Neural cell (in vitro differentiated cells): ENCODE measurements at regions not wholly inside any gene's neighbourhood (a gene's known extent, or its start where the extent isn't known, plus 50 kb on each side); places are given as distances from the start of the nearest gene placed in this dataset.

Experiments
- H2AFZ ChIP-seq: fragments of 200-600, 300-800 bp; sonication (generic), shearing (Covaris generic); 2 replicates; pipeline ENCODE4 v1.6.0; 2014; ENCODE audit warnings: low read depth, mild to moderate bottlenecking, antibody characterized with exemption, low read length, moderate library complexity
- H3F3A ChIP-seq: fragments of 200-600 bp; shearing (Covaris generic); 2 replicates; pipeline ENCODE4 v1.6.1; 2016; ENCODE audit warnings: mild to moderate bottlenecking, moderate library complexity, mixed read lengths, antibody characterized with exemption, low read length; ENCODE audit not compliant: insufficient read depth, poor library complexity, severe bottlenecking
- H3K27ac ChIP-seq: fragments of 200-600, 300-800 bp; sonication (generic), shearing (Covaris generic); 2 replicates; pipeline ENCODE4 v1.5.1; 2014; ENCODE audit warnings: mild to moderate bottlenecking, low read length, moderate library complexity
- H3K27me3 ChIP-seq: fragments of 300-800, 200-600 bp; sonication (generic), shearing (Covaris generic); 2 replicates; pipeline ENCODE4 v1.6.0; 2014; ENCODE audit warnings: mild to moderate bottlenecking, low read depth, low read length, moderate library complexity; ENCODE audit not compliant: insufficient read depth
- H3K36me3 ChIP-seq: fragments of 300-800, 200-600 bp; sonication (generic), shearing (Covaris generic); 2 replicates; pipeline ENCODE4 v1.5.1; 2014; ENCODE audit warnings: mild to moderate bottlenecking, antibody characterized with exemption, low read length, moderate library complexity; ENCODE audit not compliant: insufficient read depth
- H3K4me2 ChIP-seq: fragments of 300-800, 200-600 bp; sonication (generic), shearing (Covaris generic); 2 replicates; pipeline ENCODE4 v1.6.0; 2014; ENCODE audit warnings: mild to moderate bottlenecking, low read length
- H3K4me3 ChIP-seq: fragments of 300-800, 200-600 bp; sonication (generic), shearing (Covaris generic); 2 replicates; pipeline ENCODE4 v1.5.1; 2014; ENCODE audit warnings: mild to moderate bottlenecking, low read length, moderate library complexity
- H3K79me2 ChIP-seq: fragments of 200-600 bp; shearing (Covaris generic); replicated peaks from 2 replicates; pipeline ENCODE4 v1.6.0; 2014; ENCODE audit warnings: mild to moderate bottlenecking, low read length, moderate library complexity; ENCODE audit not compliant: insufficient read depth
- H3K9ac ChIP-seq: fragments of 300-800, 200-600 bp; sonication (generic), shearing (Covaris generic); 2 replicates; pipeline ENCODE4 v1.6.1; 2016; ENCODE audit warnings: mild to moderate bottlenecking, low read length, mixed read lengths
- H3K9me2 ChIP-seq: fragments of 200-600 bp; shearing (Covaris generic); 2 replicates; pipeline ENCODE4 v1.6.1; 2016; ENCODE audit warnings: mild to moderate bottlenecking, low read length, mixed read lengths; ENCODE audit not compliant: insufficient read depth
- H3K9me3 ChIP-seq: fragments of 200-600, 300-800 bp; sonication (generic), shearing (Covaris generic); 2 replicates; pipeline ENCODE4 v1.6.1; 2016; ENCODE audit warnings: mild to moderate bottlenecking, mixed run types, low read length, moderate library complexity, mixed read lengths
- H4K20me1 ChIP-seq: fragments of 200-600 bp; shearing (Covaris generic); 2 replicates; pipeline ENCODE4 v1.6.1; 2016; ENCODE audit warnings: mild to moderate bottlenecking, mixed run types; ENCODE audit not compliant: insufficient read depth
- EP300 ChIP-seq: fragments of 450-650 bp; conservative IDR thresholded peaks from 2 replicates; pipeline ENCODE4 v1.6.1; 2014; ENCODE audit warnings: antibody characterized with exemption, mild to moderate bottlenecking, moderate library complexity; ENCODE audit not compliant: poor library complexity, severe bottlenecking
- EZH2 ChIP-seq: fragments of 200-600, 300-800 bp; shearing (Covaris generic), sonication (generic); IDR thresholded peaks from 2 replicates; pipeline ENCODE4 v1.6.1; 2014; ENCODE audit warnings: antibody characterized with exemption, low read length, borderline replicate concordance, mild to moderate bottlenecking; ENCODE audit not compliant: insufficient read depth, poor library complexity, severe bottlenecking
- MXI1 ChIP-seq: fragments of 450-650 bp; conservative IDR thresholded peaks from 2 replicates; pipeline ENCODE4 v1.6.1; 2014; ENCODE audit warnings: antibody characterized with exemption, mild to moderate bottlenecking; ENCODE audit not compliant: poor library complexity, severe bottlenecking
- POLR2AphosphoS5 ChIP-seq: IDR thresholded peaks from 2 replicates; pipeline ENCODE4 v1.6.1; 2012
- RAD21 ChIP-seq: fragments of 450-650 bp; conservative IDR thresholded peaks from 2 replicates; pipeline ENCODE4 v1.6.1; 2014; ENCODE audit warnings: antibody characterized with exemption, mild to moderate bottlenecking, moderate library complexity
- SMC3 ChIP-seq: fragments of 450-650 bp; conservative IDR thresholded peaks from 2 replicates; pipeline ENCODE4 v1.6.1; 2014; ENCODE audit warnings: antibody characterized with exemption, mild to moderate bottlenecking, moderate library complexity; ENCODE audit not compliant: poor library complexity
- TAF1 ChIP-seq: IDR thresholded peaks from 2 replicates; pipeline ENCODE4 v1.6.1; 2012; ENCODE audit warnings: low read depth
- TF ChIP-seq, protein P1 (sequence below): IDR thresholded peaks from 2 replicates; pipeline ENCODE4 v1.6.1; 2012; ENCODE audit warnings: borderline replicate concordance
- TF ChIP-seq, protein P2 (sequence below): fragments of 450-650 bp; IDR thresholded peaks from 2 replicates; pipeline ENCODE4 v1.5.1; 2014; ENCODE audit warnings: antibody characterized with exemption, mild to moderate bottlenecking, moderate library complexity; ENCODE audit not compliant: poor library complexity, severe bottlenecking

DNA sequence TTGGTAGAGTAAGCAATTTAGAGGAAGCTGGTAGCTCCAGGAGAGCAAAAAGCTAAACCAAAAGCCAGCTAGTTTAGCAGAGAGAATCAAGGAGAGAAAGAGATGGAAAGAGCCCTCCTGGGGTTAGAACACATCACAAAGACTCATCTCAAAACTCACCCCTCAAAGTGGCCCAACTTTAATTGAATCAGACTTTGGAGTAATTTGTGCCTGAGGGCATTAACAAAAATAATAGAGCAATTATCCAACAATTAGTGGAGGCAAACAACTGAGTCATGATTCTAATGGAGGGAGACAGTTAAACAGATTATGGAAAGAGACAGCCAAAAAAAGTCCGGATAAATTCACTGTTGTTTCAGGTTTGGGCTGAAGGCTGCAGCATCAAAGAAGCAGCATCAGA is 417.4 kb downstream of the KCNJ3 start:
- H3K4me3 ChIP-seq = no peak overlapping the region
- no peaks in the 10 kb centered on the region for H3K9me3 ChIP-seq
- H3K9ac ChIP-seq = no peak overlapping the region
- no peak overlapping the region for H3K27ac ChIP-seq
- H3K79me2 ChIP-seq = no peaks in the 10 kb centered on the region
- no peaks in the 10 kb centered on the region for H3K9me2 ChIP-seq
- H3F3A ChIP-seq = no peaks in the 10 kb centered on the region
- no peak overlapping the region for H2AFZ ChIP-seq
- no peak overlapping the region for H3K4me2 ChIP-seq
- TF ChIP-seq TAF1 = no peak
- TF ChIP-seq, protein P1, sequence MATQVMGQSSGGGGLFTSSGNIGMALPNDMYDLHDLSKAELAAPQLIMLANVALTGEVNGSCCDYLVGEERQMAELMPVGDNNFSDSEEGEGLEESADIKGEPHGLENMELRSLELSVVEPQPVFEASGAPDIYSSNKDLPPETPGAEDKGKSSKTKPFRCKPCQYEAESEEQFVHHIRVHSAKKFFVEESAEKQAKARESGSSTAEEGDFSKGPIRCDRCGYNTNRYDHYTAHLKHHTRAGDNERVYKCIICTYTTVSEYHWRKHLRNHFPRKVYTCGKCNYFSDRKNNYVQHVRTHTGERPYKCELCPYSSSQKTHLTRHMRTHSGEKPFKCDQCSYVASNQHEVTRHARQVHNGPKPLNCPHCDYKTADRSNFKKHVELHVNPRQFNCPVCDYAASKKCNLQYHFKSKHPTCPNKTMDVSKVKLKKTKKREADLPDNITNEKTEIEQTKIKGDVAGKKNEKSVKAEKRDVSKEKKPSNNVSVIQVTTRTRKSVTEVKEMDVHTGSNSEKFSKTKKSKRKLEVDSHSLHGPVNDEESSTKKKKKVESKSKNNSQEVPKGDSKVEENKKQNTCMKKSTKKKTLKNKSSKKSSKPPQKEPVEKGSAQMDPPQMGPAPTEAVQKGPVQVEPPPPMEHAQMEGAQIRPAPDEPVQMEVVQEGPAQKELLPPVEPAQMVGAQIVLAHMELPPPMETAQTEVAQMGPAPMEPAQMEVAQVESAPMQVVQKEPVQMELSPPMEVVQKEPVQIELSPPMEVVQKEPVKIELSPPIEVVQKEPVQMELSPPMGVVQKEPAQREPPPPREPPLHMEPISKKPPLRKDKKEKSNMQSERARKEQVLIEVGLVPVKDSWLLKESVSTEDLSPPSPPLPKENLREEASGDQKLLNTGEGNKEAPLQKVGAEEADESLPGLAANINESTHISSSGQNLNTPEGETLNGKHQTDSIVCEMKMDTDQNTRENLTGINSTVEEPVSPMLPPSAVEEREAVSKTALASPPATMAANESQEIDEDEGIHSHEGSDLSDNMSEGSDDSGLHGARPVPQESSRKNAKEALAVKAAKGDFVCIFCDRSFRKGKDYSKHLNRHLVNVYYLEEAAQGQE = no peak
- TF ChIP-seq EZH2 = no peak
- no peak for TF ChIP-seq RAD21
- no peak for TF ChIP-seq MXI1
- TF ChIP-seq POLR2AphosphoS5 = no peak
- TF ChIP-seq, protein P2, sequence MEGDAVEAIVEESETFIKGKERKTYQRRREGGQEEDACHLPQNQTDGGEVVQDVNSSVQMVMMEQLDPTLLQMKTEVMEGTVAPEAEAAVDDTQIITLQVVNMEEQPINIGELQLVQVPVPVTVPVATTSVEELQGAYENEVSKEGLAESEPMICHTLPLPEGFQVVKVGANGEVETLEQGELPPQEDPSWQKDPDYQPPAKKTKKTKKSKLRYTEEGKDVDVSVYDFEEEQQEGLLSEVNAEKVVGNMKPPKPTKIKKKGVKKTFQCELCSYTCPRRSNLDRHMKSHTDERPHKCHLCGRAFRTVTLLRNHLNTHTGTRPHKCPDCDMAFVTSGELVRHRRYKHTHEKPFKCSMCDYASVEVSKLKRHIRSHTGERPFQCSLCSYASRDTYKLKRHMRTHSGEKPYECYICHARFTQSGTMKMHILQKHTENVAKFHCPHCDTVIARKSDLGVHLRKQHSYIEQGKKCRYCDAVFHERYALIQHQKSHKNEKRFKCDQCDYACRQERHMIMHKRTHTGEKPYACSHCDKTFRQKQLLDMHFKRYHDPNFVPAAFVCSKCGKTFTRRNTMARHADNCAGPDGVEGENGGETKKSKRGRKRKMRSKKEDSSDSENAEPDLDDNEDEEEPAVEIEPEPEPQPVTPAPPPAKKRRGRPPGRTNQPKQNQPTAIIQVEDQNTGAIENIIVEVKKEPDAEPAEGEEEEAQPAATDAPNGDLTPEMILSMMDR = no peak
- no peak for TF ChIP-seq SMC3
- TF ChIP-seq EP300 = no peak
- no peaks in the 10 kb centered on the region for H4K20me1 ChIP-seq
- no peaks in the 10 kb centered on the region for H3K36me3 ChIP-seq
- no peaks in the 10 kb centered on the region for H3K27me3 ChIP-seq

DNA sequence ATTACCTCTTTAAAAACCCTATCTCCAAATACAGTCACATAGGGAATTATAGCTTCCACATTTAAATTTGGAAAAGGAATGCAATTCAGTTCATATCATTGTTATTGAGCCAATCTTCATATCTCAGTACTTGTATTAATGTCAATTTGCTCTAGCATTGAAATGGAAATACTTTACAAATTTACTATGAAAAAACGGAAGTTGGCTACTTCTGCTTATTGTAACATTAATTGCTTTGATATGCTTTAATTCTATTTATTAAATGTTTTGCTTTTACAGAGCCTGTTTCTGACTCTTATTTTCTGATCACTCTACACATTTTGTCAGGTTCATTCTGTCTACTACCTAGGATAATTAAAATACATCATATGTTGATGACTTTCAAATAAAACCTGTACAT is 412.6 kb downstream of the KCNJ3 start:
- Histone ChIP-seq H3F3A (no peaks in the 10 kb centered on the region), H2AFZ (no peak overlapping the region), H4K20me1 (no peaks in the 10 kb centered on the region), H3K4me2 (no peak overlapping the region), H3K9ac (no peak overlapping the region), H3K9me2 (no peaks in the 10 kb centered on the region), H3K9me3 (no peaks in the 10 kb centered on the region), H3K27me3 (no peaks in the 10 kb centered on the region), H3K27ac (no peak overlapping the region), H3K4me3 (no peak overlapping the region), H3K36me3 (no peaks in the 10 kb centered on the region), H3K79me2 (no peaks in the 10 kb centered on the region)
- no peak for TF ChIP-seq EP300
- no peak for TF ChIP-seq TAF1
- TF ChIP-seq, protein P2 = no peak
- TF ChIP-seq, protein P1 = no peak
- TF ChIP-seq RAD21 = no peak
- TF ChIP-seq MXI1 = no peak
- TF ChIP-seq SMC3 = no peak
- TF ChIP-seq EZH2 = no peak
- no peak for TF ChIP-seq POLR2AphosphoS5
